Lower leg skin (tissue), 4 donors: ENCODE measurements at regions not wholly inside any gene's neighbourhood (a gene's known extent, or its start where the extent isn't known, plus 50 kb on each side); places are given as distances from the start of the nearest gene placed in this dataset.

Source experiments
- DNase-seq, 2 donors: peaks; one replicate each; pipeline ENCODE4 v3.0.0-alpha.2; 2019; ENCODE audit warnings: low spot score in 2 of 2
- H3K4me3 ChIP-seq: fragments of 200-600 bp; sonication (generic); 2 replicates; pipeline ENCODE4 v1.5.1; 2017; ENCODE audit warnings: mild to moderate bottlenecking, low read depth; ENCODE audit not compliant: poor library complexity, severe bottlenecking
- CTCF ChIP-seq, 3 donors: fragments of 450-650 bp; IDR thresholded peaks; one replicate each; pipeline ENCODE4 v1.5.1; 2016; ENCODE audit warnings: antibody characterized with exemption in 3 of 3, mild to moderate bottlenecking in 3 of 3, moderate library complexity in 2 of 3
- POLR2A ChIP-seq, 2 donors: fragments of 450-650 bp; IDR thresholded peaks; one replicate each; pipeline ENCODE4 v1.6.1; 2016 to 2017; ENCODE audit warnings: antibody characterized with exemption in 2 of 2, mild to moderate bottlenecking in 1 of 2, moderate library complexity in 1 of 2
- WGBS, 2 donors: methylation state at CpG; one replicate each; pipeline ENCODE4 v1.1.5; 2018; 5-methylcytosine and 5-hydroxymethylcytosine counted together
- intact Hi-C: fragments of 100-400 bp; cut with DNase I; formaldehyde crosslinking; loops from one replicate; pipeline ENCODE4 v1.15.0; 2023; ENCODE audit warnings: low total_unique reads

- intact Hi-C loops: no loop called here
- TF ChIP-seq POLR2A (IDR thresholded peaks at IDR 0.05) (no peak), CTCF (IDR thresholded peaks at IDR 0.05) (no peak)
- no peak overlapping the region for H3K4me3 ChIP-seq
- no peak for DNase-seq
- WGBS, 2 donors: 77 to 81% methylated on average over 1 of the region's 1 CpG
These were observed 66.7 kb downstream of the SLITRK1 start for GRCh38 chr13:83815598-83815997.

DNA sequence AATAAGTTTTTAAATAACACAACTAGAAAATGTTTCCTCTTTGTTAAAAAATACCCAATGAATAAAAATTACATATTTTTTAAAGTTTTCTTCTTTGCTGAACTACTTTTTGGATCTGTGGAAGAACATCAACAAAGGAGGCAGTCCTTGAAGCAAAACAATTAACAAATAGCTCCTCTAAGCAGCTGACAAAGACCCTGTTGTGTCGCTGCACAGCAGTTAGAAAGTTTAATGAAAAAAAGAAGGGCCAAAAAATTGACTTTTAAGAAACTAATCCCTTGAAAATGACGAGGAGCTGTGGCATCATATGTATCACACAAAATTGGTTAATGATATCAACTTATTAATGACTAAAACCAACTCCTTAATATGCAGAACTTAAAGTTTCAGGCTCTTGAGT, 72.1 kb downstream of the SLITRK1 start:
- DNase-seq: no peak
- H3K4me3 ChIP-seq: no peak overlapping the region
- 54 to 57% methylated on average over 2 of the region's 2 CpGs for WGBS, 2 donors
- intact Hi-C loops: no loop called here
- TF ChIP-seq POLR2A (IDR thresholded peaks at IDR 0.05) (no peak), CTCF (IDR thresholded peaks at IDR 0.05) (no peak)

DNA sequence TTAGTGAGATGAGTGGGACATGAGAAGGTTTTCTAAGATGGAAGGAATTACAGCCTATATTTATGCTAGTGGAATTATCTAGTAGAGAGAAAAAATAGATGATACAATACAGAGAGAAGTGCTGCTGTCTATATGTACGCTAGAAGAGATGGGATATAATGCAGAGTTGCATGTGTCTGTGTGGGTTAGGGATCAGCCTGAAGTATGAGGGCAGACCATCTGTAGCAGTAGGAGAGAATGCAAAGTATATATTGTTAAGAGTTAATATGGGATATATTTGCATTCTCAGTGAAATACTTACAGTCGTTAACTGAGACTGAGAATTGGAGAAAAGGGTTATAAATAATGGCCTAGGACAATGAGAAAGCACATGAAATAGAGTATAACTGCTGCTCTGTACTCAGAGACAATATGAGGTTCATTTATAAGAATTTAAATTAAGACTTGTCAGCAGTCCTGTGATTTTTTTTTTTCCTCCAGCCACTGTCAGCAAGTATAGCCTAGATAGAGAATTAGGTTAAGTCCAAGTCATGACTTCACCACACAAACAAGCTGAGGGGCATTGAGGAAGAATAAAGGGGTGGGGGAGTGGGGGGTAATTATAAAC, 77.8 kb downstream of the SLITRK1 start:
- WGBS, 2 donors: 83 to 88% methylated on average over 2 of the region's 2 CpGs
- intact Hi-C loops: no loop called here

GRCh38 chr13:83798731-83799130, 83.5 kb downstream of the SLITRK1 start:
- TF ChIP-seq CTCF (IDR thresholded peaks at IDR 0.05): no peak
- TF ChIP-seq POLR2A (IDR thresholded peaks at IDR 0.05): no peak
- intact Hi-C loops: no loop called here
- WGBS, 2 donors: 75 to 89% methylated on average over 1 of the region's 1 CpG
- no peak for DNase-seq
- H3K4me3 ChIP-seq: no peak overlapping the region

More for the DNA sequence above, 77.8 kb downstream of the SLITRK1 start:
- no peak overlapping the region for H3K4me3 ChIP-seq
- no peak for DNase-seq
- TF ChIP-seq CTCF (IDR thresholded peaks at IDR 0.05): no peak
- TF ChIP-seq POLR2A (IDR thresholded peaks at IDR 0.05): no peak

DNA sequence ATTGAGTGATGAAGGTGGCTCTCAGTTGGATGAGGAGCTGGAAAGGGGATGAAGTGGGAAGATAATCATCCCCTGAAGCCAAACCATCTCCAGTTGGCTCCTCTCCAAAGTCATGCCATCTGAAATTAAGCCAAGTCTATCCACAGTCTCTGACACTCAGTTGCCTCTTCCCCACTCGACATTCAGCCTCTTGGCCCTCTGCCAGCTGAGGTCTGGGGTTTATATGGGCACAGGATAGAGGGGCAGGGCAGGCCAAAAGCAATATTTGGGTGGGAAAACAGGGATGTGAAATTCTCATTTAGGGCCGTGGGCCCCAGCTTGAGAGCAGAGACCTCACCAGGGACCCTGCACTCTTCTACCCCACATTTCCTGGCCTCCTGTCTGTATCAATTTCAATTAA, 85.9 kb downstream of the SLITRK1 start:
- no peak for DNase-seq
- no peak for TF ChIP-seq CTCF (IDR thresholded peaks at IDR 0.05)
- TF ChIP-seq POLR2A (IDR thresholded peaks at IDR 0.05): no peak
- 55 to 68% methylated on average over 2 of the region's 2 CpGs for WGBS, 2 donors
- intact Hi-C loops: no loop called here
- H3K4me3 ChIP-seq: no peak overlapping the region

GRCh38 chr13:83794583-83794982, 87.7 kb downstream of the SLITRK1 start:
- H3K4me3 ChIP-seq: no peak overlapping the region
- TF ChIP-seq CTCF (IDR thresholded peaks at IDR 0.05) (no peak), POLR2A (IDR thresholded peaks at IDR 0.05) (no peak)
- WGBS, 2 donors: 91 to 94% methylated on average over 2 of the region's 2 CpGs
- DNase-seq: no peak
- intact Hi-C loops: no loop called here
